Stimulated activated CD4-positive, alpha-beta T cell treated with anti-CD3 and anti-CD28 coated beads, Interleukin-1b, Interleukin-23, amount 100 ng/mL, for 4 hours (primary cell): ENCODE measurements at regions not wholly inside any gene's neighbourhood (a gene's known extent, or its start where the extent isn't known, plus 50 kb on each side); places are given as distances from the start of the nearest gene placed in this dataset.

Experiments used
- DNase-seq, 2 donors: peaks; one replicate each; pipeline ENCODE4 v3.0.0-alpha.2; 2020; ENCODE audit warnings: low read depth in 2 of 2

DNA sequence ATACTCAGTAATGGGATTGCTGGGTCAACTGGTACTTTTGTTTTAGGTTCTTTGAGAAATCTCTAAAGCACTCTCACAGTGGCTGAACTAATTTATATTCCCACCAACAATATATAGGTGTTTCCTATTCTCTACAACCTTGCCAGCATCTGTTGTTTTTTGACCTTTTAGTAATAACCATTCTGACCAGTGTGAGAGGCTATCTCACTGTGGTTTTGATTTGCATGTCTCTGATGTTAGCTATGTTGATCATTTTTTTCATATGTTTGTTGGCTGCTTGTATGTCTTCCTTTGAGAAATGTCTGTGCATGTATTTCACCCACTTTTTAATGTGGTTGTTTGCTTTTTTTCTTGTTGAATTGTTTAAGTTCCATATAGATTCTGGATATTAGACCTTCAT lies 98.2 kb upstream of the DCBLD2 start:
- no peak for DNase-seq

DNA sequence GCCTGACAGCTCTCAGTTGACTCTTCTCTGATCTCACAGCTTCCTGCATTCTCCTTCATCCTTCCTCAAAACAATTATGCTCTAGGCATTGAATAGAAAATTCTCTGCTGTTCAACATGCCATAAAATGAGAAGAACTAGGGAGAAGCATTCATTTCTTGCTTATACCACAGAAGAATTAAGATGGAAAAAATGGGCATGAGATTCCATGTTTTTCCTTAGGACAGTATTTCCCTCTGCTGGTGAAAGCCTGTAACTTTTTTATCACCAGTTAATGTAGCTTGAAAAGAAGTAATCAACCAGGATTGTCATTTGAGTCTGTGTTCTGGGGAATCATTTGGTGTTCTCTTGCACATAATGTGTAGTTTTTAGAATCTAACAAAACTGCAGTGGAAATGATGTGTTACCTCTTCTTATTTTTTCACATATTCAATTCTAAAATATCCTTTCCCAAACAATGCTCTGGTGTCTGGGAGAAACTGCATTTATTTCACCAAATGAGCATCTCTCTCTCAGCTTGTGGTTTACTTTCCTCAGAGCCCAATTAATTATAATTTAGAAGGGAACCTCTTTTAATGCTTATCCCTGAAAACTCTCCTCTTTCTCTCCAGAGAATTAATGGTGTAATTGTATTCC lies 92.8 kb upstream of the DCBLD2 start:
- DNase-seq = no peak

DNA sequence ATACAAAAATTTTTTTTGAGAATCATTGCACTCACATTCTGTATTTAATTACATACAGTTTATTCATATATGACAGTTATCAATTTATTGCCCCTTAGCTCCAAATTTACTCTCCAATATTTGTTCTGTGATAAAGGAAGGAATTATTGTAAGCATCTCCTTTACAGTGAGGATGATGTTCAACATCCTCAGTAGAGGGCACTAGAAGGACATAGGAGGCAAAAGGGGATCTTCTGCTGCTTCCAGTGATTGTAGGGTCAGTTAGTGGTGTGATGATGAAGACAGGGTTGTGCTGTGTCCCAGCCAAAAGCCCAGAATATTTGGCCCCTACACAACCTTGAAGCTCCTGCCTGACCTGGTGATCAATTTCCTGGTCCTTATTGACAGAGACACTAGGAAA lies 89.9 kb upstream of the DCBLD2 start:
- DNase-seq = no peak

DNA sequence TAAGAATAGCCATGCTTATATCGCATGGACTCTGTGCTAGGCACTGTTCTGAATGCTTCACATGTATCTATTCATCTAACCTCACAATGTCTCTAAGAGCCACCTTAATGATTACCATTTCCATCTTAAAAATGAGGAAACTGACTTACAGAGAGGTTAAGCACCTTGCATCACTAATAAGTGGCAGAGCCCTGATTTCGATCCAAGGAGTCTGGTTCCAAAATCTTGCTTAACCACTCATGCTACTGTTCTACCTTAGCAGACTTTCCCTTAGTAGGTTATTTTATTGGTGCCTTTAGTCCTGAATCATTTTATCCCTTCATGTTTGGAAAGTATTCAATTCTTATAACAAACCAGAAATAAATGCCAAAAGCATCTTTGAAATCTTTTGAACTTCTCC lies 89.2 kb upstream of the DCBLD2 start:
- no peak for DNase-seq

DNA sequence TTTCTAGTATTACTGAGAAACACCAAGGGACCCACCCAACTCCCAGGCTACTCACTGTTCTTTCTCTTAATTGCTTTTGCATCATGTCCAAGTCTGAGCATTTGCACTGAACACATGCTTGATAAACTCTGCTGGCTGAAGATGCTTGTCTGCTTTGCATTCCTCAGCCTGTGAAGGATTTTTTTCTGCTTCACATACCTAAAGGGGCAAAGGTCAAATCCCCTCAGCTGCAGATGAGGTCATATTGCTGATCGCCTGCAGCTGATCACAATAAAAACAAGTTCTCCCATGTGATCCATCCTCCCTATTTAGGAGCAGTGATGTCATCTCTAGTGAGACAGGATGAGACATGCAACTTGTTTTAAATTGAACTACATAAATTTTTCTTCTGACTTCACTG lies 84.6 kb upstream of the DCBLD2 start:
- no peak for DNase-seq

DNA sequence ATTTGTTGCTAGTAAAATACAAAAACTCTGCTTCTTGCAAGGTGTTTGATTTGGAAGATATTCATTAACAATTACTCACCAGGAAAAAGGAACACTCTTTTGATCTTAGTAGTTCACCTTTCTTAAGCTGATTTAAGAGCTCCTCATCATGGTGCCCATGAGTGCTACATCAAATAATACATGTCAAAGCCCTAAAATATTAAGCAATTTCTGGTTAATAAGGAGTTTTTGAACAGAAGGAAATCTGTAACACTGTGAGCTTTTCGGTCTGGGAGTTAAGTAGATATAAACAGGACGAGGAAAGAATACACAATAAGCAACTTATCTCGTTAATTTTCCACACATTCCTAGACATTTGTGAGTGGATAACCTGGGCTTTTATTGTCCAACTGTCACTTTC lies 83.9 kb upstream of the DCBLD2 start:
- DNase-seq = no peak

DNA sequence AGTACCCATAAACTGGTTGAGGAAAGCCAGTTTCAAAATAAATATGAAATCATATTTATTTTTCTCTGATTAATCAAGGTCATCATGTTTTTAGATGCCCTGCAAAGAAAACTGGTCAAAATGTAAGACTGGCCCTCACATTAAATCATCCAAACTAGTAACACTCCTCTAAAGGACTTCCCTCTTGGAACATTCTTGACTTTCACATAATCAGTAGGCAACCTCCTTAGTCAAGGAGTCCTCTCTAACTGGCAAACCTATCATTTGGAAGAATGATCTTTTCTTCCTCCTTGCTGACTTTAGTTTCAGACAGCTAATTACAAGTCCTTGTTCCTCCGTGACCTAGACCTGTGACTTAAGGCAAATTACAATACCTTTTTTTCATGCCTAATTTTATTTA lies 82.5 kb upstream of the DCBLD2 start:
- no peak for DNase-seq

DNA sequence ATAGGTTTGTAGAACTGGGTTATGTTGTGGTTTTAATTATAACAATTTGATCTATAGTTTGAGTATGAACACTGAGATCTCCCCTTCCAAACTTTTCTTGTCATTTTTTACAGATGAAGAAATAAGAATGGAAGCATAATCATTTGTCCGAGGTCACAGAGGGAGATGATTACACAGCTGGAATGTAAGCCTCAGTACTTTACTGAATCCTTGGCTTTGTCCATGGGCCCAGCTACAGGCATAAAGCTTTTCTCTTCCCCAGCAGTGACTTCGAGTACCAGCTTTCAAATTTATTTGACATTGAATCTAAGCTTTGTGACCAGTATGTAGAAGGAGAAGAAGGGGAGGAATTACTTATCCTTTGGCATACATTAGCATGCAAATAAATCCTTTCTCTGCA lies 80.9 kb upstream of the DCBLD2 start:
- no peak for DNase-seq

DNA sequence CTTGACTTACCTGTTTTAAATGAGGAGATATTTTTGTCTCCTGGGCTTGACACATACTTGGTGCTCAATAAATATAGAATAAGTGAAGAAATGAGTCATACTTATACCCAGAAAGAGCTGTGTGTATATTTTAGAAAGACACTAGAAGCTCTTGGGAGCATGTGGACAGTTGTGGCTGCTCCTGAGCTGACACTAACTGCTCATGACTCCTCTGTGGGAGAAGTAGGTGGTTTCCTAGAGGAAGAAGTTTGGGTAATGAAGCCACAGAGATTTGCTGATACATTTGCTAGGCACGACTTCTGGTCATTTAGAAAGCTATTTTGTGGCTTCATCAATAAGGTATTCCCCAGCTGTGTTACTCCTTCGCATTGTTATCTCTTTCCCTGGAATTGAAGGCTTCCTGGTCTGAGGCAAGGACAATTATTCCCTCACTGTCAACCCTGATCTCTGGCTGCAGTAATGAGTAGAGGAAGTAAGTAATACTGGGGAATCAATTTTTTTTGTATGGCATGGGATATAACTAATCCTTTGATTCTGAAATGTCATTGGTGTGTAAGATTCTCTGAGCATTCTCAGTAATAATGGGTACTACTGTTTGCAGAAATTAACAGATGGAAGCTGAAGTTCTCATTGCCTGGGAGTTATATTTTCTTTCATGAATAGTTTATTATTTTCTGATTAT lies 79.6 kb upstream of the DCBLD2 start:
- DNase-seq = no peak

DNA sequence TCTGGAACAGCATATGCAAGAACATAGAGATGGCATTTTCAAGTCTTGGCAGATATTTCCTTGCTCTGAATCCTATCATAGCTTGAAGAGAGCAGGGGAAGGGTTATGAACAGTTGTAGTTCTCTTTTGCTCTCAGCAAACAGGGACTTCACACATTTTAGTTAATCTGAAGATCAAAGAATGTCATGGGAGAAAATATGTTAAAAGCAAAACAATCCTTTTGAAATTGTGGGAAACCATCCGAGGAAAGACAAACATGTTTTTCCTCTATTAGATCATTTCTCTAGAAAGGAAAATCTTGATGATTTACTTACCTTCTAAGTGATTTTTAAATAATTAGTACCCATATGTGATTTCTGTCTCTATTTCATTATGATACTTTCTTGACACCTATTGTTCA lies 77.8 kb upstream of the DCBLD2 start:
- DNase-seq = no peak

DNA sequence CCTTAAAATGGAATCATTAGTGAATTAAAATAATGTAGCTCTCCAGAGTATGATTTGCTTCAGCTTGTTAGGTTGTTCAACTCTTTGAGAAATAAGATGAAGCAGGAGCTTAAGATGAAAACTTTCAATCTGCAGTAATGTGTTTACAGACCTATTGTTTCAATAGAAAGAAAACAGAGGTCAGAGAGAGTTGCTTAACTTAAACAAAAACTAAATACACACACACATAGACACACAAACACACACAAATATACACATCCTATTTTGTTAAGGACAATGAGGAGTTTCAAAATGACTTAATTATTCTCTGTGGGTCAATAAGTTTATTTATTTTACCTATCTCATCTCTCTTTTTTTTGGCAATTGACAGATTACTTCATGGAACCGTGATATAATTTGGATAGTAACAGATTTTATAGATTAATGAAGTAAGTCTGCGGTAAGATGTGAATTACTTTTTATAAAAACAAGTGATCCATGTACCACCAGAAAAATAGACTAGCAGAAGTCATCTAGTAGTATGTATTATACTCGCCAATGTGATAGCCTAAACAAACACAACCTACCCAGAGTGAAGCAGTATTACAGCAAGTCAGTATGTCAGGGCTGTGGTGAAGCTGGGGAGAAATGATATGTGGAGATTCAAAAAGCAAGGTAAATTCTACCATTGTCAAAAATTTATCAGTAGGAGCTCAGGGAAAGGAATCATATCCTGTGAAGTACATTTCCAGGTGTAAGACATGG lies 76.7 kb upstream of the DCBLD2 start:
- DNase-seq = no peak

DNA sequence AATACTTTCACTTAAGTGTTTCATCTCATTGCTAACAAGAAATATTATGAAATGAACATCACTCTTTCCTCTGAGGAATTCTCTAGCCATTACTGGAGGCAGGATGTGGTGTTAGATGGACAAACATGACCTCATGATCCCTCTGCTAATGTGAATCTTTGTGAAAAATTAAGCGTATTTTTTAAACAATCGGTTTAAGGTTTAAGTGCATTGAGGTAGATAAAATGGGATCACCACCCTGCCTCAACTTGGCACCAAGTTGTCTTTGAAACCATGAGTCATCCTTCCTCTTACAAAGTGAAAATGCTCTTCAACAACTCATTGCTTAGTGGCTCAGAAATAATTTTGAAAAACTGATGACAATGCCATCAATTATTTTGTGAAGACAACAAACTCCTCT lies 76.0 kb upstream of the DCBLD2 start:
- DNase-seq = no peak

DNA sequence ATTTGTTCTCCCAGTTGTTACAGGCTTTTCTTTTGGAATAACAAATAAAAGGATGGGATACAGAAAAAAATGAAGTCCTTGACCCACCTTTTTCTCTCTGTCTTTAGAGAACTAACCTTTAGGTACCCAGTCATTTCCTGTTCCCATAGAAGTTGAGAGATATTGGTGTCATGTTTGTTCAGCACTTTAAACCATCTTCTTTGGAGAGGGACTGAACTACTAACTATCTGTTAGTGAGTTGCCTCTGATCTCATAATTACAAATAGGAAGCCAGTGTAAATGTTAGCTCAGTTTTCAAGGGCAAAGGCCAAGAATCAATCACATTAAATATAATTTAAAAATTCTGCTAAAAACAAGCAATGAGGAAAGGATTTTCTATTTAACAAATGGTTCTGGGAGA lies 72.9 kb upstream of the DCBLD2 start:
- no peak for DNase-seq

DNA sequence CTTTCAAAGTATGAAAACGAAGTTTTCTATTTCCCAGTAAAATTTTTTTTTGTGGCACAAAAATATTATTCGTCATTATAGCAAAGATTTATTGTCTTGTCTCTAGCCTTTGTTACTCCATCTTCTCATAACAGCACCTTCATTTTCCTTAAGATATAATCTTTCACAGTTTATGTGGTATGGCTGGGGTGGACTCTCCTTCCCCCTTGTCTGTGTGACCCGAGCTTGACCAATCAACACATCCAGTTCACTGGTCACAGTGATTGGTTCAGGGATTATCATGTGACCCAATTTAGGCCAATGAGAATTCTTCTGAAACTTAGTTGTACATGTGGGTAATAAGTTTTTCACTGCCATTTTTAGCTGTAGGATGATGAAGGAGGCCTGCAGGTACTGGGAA lies 71.2 kb upstream of the DCBLD2 start:
- no peak for DNase-seq

DNA sequence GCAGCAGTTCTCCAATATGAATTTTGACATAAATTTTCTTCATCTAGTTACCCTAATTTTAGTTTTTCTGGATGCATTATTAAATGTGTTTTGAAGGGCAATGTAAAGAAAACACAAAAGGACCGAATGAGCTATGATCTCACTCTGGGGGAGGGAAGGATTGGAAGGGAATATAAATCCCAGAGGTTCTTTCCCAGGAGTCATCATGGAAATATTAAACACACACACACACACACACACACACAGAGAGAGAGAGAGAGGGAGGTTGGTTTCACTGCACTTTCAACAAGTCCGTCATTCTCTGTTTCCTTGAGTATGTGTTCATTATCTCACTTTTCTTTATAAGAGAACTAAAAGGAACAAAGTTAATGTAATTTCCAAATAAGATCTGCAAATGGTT lies 70.7 kb upstream of the DCBLD2 start:
- no peak for DNase-seq

DNA sequence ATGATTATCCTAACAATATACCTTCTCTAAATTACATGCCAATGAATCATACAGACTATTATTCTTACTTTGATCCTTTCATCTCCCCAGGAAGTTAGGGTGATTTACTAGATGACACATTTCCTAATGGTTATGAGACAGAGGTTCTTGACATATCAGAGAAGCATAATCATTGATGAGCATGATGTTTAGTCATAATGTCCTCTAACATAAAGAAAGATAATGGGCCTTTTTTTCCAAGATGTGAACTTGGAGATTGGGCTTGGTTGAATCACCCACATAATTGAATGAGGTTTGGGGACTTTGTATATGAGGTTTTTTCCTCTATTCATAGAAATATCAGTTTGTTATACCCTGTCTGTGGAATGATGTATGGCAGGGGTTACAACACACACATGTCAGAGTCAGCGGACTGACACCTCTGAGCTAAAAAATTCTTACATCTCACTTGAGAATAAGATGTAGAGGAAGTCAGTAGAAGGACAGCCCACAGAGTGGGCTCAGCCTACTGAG lies 69.7 kb upstream of the DCBLD2 start:
- no peak for DNase-seq

DNA sequence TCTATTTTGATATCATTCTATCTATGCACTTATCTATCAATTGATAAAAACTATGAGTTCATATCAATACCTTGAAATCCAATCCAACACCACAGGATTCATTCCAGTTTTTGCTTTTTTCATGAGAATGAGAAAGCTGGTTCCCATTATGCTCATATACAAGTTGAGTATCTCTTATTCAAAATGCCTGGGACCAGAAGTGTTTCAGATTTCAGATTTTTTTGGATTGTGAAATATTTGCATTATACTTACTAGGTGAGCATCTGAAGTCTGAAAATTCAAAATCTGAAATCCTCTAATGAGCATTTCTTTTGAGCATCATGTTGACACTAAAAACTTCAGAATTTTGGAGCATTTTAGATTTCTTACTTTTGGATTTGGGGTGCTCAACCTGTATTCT lies 67.8 kb upstream of the DCBLD2 start:
- DNase-seq = no peak

DNA sequence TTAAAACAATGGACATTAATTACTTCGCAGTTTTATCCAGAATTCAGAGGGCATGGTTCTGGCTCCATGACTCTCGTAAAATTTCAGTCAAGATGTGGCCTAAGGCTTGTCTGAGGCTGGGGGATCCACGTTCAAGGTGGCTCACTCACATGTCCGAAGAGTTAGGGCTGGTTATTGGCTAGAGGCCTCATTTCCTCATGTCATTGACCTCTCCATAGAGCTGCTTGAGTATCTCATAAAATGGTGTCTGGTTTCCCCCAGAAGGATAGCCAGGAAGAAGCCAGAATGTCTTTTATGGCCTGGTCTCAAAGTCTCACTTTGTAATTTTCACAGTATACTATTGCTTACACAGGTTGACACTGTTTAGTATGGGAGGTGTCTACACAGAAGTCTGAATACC lies 67.3 kb upstream of the DCBLD2 start:
- no peak for DNase-seq

DNA sequence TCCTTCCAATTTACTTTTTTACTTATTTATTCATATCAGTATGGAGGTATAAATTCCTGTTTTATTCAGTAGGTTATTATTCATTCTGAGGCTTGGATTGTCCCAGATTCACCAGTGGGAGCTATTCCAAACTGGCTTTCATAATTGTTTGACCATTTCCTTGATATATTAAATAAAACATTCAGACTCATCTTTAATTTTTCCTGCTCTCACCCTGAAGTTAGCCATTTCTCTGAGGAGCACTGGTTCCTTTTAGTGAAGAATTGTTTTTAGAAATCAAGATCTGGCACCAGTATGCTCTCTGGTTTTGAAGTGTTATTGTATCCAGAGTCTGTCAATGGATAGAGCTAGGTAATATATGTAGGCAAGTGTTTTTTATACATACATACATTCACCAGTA lies 66.9 kb upstream of the DCBLD2 start:
- DNase-seq = no peak

DNA sequence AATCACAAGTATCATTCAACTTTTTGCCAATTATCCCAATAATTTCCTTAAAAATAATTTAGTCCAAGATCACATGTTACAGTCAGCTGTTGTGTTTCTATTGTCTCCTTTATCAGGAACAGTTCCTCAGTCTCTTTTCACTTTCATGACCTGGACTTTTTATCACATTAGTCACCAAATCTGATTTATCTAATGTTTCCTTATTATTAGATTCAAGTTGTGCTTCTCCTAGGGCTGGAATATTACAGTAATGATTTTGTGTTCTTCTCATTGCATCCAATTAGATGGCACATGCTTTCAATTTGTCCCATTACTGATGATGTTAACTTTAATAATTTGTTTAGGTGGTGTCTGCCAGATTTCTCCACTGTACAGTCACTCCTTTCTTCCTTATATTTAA lies 66.3 kb upstream of the DCBLD2 start:
- no peak for DNase-seq

DNA sequence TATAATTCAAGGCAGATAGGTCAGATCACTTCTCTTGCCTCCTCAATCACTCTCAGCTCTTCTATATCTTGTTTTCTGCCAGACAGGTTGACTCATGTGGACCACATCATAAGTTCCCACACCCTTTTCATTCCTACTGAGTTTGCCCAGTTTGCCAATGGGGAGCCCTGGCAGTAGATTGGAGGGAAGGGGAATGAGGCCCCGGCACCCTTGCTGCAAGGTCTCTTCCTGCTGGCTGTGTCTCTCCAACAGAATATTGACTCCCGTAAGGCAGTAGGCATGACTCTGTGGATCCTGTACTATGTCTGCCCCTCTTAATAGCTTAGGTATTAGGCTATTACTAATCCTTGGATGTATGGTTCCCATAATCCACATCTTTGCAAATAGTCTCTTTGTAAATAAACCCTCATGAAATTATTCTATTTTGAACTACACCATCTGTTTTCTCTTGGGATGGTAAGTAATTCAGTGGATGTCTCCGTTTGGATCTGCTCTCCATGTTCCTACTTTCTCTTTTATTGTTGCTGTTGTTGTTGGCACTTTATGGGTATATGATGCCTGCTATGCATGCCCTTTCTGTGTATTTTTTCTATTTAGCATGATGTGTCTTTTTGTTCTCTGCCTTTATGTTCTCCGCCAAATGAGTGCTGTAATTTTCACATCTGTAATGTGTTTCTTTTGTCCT lies 65.5 kb upstream of the DCBLD2 start:
- DNase-seq = no peak

DNA sequence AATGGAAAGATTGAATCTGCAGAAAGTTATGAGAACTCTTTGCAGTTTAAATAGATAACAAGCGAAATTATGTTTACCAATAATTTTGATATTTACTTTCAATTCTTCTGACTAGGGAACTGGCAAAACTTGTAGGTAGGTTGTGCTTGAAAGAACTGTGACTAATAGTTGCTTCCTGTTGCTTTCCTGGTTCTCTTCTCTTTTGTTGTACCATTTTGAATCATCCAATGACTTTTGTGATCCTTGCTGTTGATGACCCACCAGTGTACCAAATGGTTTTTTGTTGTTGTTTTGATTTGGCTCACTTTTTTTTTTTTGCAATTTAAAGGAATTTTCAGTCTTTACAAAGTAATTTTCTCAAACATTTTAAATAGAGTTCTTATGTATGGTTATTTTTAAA lies 64.9 kb upstream of the DCBLD2 start:
- no peak for DNase-seq

DNA sequence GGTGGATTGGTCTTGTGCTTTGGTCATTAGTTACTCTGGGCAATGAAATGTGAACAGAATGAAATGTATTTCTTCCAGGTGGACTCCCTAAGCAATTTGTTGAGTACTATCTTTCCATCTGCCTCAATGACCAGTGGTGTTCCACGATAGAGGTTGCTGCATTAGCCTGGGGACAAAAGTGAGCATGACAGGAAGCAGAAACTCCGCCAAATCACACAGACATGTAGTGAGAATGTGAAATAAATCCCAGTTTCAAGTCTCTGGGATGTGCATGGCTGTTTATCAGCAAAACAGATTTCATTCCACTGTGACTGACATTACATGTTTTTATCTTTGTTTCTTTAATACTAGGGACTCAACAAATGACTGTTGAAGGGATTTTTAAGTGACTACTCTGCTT lies 63.3 kb upstream of the DCBLD2 start:
- DNase-seq = no peak
